GM10266 (cell line): ENCODE measurements at regions not wholly inside any gene's neighbourhood (a gene's known extent, or its start where the extent isn't known, plus 50 kb on each side); places are given as distances from the start of the nearest gene placed in this dataset.

Experiments
- DNase-seq: peaks from one replicate; pipeline ENCODE4 v3.0.0; 2012; ENCODE audit errors: extremely low spot score
- CTCF ChIP-seq: IDR thresholded peaks from 2 replicates; pipeline ENCODE4 v1.5.1; 2012; ENCODE audit warnings: mild to moderate bottlenecking, low read depth; ENCODE audit not compliant: control insufficient read depth, insufficient read depth; ENCODE audit errors: missing control alignments

- TF ChIP-seq CTCF: no peak
- DNase-seq: no peak
Observed at GRCh38 chr11:24389575-24389974, 107.3 kb upstream of the LUZP2 start.

GRCh38 chr11:24390016-24390415 lies 106.8 kb upstream of the LUZP2 start:
- no peak for DNase-seq
- no peak for TF ChIP-seq CTCF

- no peak for DNase-seq
- no peak for TF ChIP-seq CTCF
Observed at GRCh38 chr11:24390762-24391161, 106.1 kb upstream of the LUZP2 start.

- TF ChIP-seq CTCF: no peak
- no peak for DNase-seq
Observed at GRCh38 chr11:24391167-24391566, 105.7 kb upstream of the LUZP2 start.

- DNase-seq: no peak
- TF ChIP-seq CTCF: no peak
Observed at GRCh38 chr11:24400059-24400665, 96.7 kb upstream of the LUZP2 start.

GRCh38 chr11:24406389-24406788 lies 90.5 kb upstream of the LUZP2 start:
- TF ChIP-seq CTCF: no peak
- no peak for DNase-seq

- TF ChIP-seq CTCF: no peak
- no peak for DNase-seq
Observed at GRCh38 chr11:24406980-24407379, 89.9 kb upstream of the LUZP2 start.
